ENCODE measurements at regions not wholly inside any gene's neighbourhood (a gene's known extent, or its start where the extent isn't known, plus 50 kb on each side); places are given as distances from the start of the nearest gene placed in this dataset.

DNA sequence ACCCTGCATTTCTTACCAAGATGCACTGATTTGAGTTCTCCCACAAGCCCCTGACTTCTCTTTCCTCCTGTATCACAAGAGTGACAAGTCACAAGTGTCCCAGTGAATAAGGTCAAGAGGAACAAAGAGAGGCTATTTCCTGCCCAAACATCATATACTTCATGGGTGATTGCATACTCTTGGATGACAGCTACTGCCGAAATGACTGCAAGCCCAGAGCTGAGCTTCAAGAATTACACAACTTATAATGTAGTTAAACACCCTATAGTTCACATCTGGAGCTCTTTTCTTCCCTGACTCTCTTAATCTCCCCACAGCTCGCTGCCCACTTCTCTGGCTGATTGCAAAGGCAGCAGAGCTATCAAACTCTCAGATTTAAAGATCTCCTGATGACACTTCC lies 289.7 kb upstream of the PARD3B start:
- TF ChIP-seq PHF8 (IDR thresholded peaks at IDR 0.05; ENCODE audit: borderline replicate concordance, low read depth) = no peak
- TF ChIP-seq, protein P1, sequence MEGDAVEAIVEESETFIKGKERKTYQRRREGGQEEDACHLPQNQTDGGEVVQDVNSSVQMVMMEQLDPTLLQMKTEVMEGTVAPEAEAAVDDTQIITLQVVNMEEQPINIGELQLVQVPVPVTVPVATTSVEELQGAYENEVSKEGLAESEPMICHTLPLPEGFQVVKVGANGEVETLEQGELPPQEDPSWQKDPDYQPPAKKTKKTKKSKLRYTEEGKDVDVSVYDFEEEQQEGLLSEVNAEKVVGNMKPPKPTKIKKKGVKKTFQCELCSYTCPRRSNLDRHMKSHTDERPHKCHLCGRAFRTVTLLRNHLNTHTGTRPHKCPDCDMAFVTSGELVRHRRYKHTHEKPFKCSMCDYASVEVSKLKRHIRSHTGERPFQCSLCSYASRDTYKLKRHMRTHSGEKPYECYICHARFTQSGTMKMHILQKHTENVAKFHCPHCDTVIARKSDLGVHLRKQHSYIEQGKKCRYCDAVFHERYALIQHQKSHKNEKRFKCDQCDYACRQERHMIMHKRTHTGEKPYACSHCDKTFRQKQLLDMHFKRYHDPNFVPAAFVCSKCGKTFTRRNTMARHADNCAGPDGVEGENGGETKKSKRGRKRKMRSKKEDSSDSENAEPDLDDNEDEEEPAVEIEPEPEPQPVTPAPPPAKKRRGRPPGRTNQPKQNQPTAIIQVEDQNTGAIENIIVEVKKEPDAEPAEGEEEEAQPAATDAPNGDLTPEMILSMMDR (IDR thresholded peaks at IDR 0.05) = no peak
- TF ChIP-seq RAD21 (conservative IDR thresholded peaks at IDR 0.05 in 1 of 2, IDR thresholded peaks at IDR 0.05 in 1 of 2) = no peak
- no peak for TF ChIP-seq POLR2A (IDR thresholded peaks at IDR 0.05; ENCODE audit: low read length)
- no peak for TF ChIP-seq KDM1A (IDR thresholded peaks at IDR 0.05; ENCODE audit: low read depth)
- TF ChIP-seq SREBF2 (IDR thresholded peaks at IDR 0.05) = no peak
- TF ChIP-seq SMC3 (IDR thresholded peaks at IDR 0.05) = no peak
- TF ChIP-seq EP300 (IDR thresholded peaks at IDR 0.05) = no peak
- TF ChIP-seq ZNF302 (CRISPR knock-in tag; IDR thresholded peaks at IDR 0.05) = no peak
- TF ChIP-seq, protein P2, sequence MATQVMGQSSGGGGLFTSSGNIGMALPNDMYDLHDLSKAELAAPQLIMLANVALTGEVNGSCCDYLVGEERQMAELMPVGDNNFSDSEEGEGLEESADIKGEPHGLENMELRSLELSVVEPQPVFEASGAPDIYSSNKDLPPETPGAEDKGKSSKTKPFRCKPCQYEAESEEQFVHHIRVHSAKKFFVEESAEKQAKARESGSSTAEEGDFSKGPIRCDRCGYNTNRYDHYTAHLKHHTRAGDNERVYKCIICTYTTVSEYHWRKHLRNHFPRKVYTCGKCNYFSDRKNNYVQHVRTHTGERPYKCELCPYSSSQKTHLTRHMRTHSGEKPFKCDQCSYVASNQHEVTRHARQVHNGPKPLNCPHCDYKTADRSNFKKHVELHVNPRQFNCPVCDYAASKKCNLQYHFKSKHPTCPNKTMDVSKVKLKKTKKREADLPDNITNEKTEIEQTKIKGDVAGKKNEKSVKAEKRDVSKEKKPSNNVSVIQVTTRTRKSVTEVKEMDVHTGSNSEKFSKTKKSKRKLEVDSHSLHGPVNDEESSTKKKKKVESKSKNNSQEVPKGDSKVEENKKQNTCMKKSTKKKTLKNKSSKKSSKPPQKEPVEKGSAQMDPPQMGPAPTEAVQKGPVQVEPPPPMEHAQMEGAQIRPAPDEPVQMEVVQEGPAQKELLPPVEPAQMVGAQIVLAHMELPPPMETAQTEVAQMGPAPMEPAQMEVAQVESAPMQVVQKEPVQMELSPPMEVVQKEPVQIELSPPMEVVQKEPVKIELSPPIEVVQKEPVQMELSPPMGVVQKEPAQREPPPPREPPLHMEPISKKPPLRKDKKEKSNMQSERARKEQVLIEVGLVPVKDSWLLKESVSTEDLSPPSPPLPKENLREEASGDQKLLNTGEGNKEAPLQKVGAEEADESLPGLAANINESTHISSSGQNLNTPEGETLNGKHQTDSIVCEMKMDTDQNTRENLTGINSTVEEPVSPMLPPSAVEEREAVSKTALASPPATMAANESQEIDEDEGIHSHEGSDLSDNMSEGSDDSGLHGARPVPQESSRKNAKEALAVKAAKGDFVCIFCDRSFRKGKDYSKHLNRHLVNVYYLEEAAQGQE (IDR thresholded peaks at IDR 0.05) = no peak
- no peak for TF ChIP-seq FOXS1 (CRISPR knock-in tag; IDR thresholded peaks at IDR 0.05)
- TF ChIP-seq RFX5 (IDR thresholded peaks at IDR 0.05) = no peak
- TF ChIP-seq, protein P3, sequence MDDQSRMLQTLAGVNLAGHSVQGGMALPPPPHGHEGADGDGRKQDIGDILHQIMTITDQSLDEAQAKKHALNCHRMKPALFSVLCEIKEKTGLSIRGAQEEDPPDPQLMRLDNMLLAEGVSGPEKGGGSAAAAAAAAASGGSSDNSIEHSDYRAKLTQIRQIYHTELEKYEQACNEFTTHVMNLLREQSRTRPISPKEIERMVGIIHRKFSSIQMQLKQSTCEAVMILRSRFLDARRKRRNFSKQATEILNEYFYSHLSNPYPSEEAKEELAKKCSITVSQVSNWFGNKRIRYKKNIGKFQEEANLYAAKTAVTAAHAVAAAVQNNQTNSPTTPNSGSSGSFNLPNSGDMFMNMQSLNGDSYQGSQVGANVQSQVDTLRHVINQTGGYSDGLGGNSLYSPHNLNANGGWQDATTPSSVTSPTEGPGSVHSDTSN (IDR thresholded peaks at IDR 0.05) = no peak
